ENCODE measurements at regions not wholly inside any gene's neighbourhood (a gene's known extent, or its start where the extent isn't known, plus 50 kb on each side); places are given as distances from the start of the nearest gene placed in this dataset.

- DNase-seq = no peak
Observed at GRCh38 chr20:63066506-63067265, 59.9 kb upstream of the BHLHE23 start.

- no peak for DNase-seq
Observed at GRCh38 chr20:63065911-63066310, 59.1 kb upstream of the BHLHE23 start.

- DNase-seq = no peak
Observed at GRCh38 chr20:63064745-63065711, 58.3 kb upstream of the BHLHE23 start.

- no peak for DNase-seq
Observed at GRCh38 chr20:63064310-63064709, 57.5 kb upstream of the BHLHE23 start.

GRCh38 chr20:63062188-63063140 lies 55.7 kb upstream of the BHLHE23 start:
- no peak for DNase-seq

- no peak for DNase-seq
Observed at GRCh38 chr20:63061771-63062100, 55.0 kb upstream of the BHLHE23 start.

- DNase-seq = no peak
Observed at GRCh38 chr20:63061051-63061770, 54.4 kb upstream of the BHLHE23 start.

GRCh38 chr20:63060057-63060991 lies 53.6 kb upstream of the BHLHE23 start:
- DNase-seq = no peak

GRCh38 chr20:63059684-63060056 lies 52.9 kb upstream of the BHLHE23 start:
- DNase-seq = no peak

- DNase-seq = no peak
Observed at GRCh38 chr20:63058696-63059335, 52.1 kb upstream of the BHLHE23 start.

GRCh38 chr20:63057171-63058117 lies 50.7 kb upstream of the BHLHE23 start:
- DNase-seq = no peak

- DNase-seq = peak in 1 of 2 experiments; percentile 39
Observed at GRCh38 chr20:63056236-63057170, 49.7 kb upstream of the BHLHE23 start.
